Vagina (tissue), 2 donors: ENCODE measurements at regions not wholly inside any gene's neighbourhood (a gene's known extent, or its start where the extent isn't known, plus 50 kb on each side); places are given as distances from the start of the nearest gene placed in this dataset.

Experiments
- DNase-seq, 2 donors: peaks; one replicate each; pipeline ENCODE4 v3.0.0-alpha.2; 2017; ENCODE audit errors: extremely low spot score in 2 of 2
- H3K27ac ChIP-seq: fragments of 200-600 bp; sonication (generic); one replicate; pipeline ENCODE4 v1.5.1; 2019
- H3K27me3 ChIP-seq: fragments of 200-600 bp; sonication (generic); one replicate; pipeline ENCODE4 v1.5.1; 2019
- H3K36me3 ChIP-seq, 2 donors: fragments of 200-600 bp; sonication (generic); one replicate each; pipeline ENCODE4 v1.5.1; 2017 to 2019
- H3K4me1 ChIP-seq: fragments of 200-600 bp; sonication (generic); one replicate; pipeline ENCODE4 v1.5.1; 2019
- H3K4me3 ChIP-seq, 2 donors: fragments of 200-600 bp; sonication (generic); 1 replicate in 1 of 2; 2 replicates in 1 of 2; pipeline ENCODE4 v1.5.1; 2016 to 2019
- H3K9me3 ChIP-seq: fragments of 200-600 bp; sonication (generic); one replicate; pipeline ENCODE4 v1.5.1; 2019
- POLR2A ChIP-seq, 2 donors: fragments of 450-650 bp; IDR thresholded peaks; one replicate each; pipeline ENCODE4 v1.6.1; 2017; ENCODE audit warnings: antibody characterized with exemption in 2 of 2, mild to moderate bottlenecking in 2 of 2, moderate library complexity in 2 of 2
- POLR2AphosphoS5 ChIP-seq, 2 donors: sonication (generic); formaldehyde crosslinking; IDR thresholded peaks; one replicate each; pipeline ENCODE4 v1.9.0; 2017; ENCODE audit warnings: antibody characterized with exemption in 2 of 2, mild to moderate bottlenecking in 2 of 2, low read depth in 1 of 2; ENCODE audit not compliant: insufficient read depth in 1 of 2
- intact Hi-C: fragments of 100-400 bp; cut with DNase I; formaldehyde crosslinking; loops from one replicate; pipeline ENCODE4 v1.15.1; 2023
- TF ChIP-seq, protein P1 (sequence below), 3 experiments: fragments of 450-650 bp in 2 of 3; fragments of 200-600 bp in 1 of 3; sonication (generic) in 1 of 3; IDR thresholded peaks; one replicate each; pipeline ENCODE4 v1.5.1; 2017 to 2019; ENCODE audit warnings: antibody characterized with exemption in 3 of 3, mild to moderate bottlenecking in 2 of 3, moderate library complexity in 2 of 3

DNA sequence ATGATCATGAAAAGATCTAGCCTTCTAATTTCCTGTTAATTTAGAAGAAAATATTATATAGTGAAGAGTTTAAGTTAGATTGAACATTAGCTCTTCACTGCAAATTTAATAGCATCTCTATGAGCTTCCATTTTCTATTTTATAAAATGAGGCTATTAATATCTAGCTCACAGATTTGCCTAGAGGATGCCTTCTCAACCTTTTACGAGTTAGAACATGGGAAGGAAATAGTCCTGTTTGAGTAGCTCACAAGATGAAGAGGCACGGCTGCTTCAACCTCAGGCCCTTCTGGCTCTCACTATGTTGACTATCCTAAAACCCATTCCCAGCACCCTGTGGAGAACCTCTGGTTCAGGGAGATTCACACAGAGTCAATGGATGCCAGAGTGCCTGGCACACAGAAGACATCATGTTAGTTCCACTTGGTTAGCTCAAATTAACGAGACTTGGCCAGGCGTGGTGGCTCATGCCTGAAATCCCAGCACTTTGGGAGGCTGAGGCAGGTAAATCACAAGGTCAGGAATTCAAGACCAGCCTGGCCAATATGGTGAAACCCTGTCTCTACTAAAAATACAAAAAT lies 97.9 kb upstream of the GUCY1A1 start:
- Histone ChIP-seq H3K36me3 (no peaks in the 10 kb centered on the region), H3K27me3 (no peaks in the 10 kb centered on the region), H3K4me3 (no peak overlapping the region), H3K27ac (no peak overlapping the region), H3K9me3 (no peaks in the 10 kb centered on the region), H3K4me1 (no peaks in the 10 kb centered on the region)
- no peak for TF ChIP-seq POLR2A (IDR thresholded peaks at IDR 0.05)
- TF ChIP-seq, protein P1, sequence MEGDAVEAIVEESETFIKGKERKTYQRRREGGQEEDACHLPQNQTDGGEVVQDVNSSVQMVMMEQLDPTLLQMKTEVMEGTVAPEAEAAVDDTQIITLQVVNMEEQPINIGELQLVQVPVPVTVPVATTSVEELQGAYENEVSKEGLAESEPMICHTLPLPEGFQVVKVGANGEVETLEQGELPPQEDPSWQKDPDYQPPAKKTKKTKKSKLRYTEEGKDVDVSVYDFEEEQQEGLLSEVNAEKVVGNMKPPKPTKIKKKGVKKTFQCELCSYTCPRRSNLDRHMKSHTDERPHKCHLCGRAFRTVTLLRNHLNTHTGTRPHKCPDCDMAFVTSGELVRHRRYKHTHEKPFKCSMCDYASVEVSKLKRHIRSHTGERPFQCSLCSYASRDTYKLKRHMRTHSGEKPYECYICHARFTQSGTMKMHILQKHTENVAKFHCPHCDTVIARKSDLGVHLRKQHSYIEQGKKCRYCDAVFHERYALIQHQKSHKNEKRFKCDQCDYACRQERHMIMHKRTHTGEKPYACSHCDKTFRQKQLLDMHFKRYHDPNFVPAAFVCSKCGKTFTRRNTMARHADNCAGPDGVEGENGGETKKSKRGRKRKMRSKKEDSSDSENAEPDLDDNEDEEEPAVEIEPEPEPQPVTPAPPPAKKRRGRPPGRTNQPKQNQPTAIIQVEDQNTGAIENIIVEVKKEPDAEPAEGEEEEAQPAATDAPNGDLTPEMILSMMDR (IDR thresholded peaks at IDR 0.05), result no peak
- TF ChIP-seq POLR2AphosphoS5 (IDR thresholded peaks at IDR 0.05; ENCODE audit: insufficient read depth in 1 of 2, low read depth in 1 of 2), result no peak
- DNase-seq, result no peak
- intact Hi-C loops, result no loop called here

DNA sequence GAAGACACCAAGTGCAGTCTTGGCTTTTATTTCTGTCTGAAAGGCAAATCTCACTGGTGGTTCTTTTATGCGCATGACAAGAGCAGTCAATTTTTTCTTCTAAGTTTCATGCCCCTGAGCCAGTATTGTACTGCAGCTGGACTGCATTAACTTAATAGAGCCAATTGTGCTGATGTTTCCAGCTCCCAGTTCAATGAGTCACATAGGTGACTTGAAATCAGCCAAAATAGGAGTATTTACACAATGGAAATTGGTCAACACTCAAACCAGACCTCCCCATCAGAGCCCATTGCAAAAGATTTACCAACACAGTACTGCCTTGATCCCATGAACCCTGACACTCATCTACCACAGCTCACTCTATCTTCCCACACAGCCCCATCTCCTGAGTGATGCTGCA lies 100.3 kb upstream of the GUCY1A1 start:
- no peak overlapping the region for H3K27ac ChIP-seq
- no peak for TF ChIP-seq POLR2AphosphoS5 (IDR thresholded peaks at IDR 0.05; ENCODE audit: insufficient read depth in 1 of 2, low read depth in 1 of 2)
- TF ChIP-seq POLR2A (IDR thresholded peaks at IDR 0.05), result no peak
- TF ChIP-seq, protein P1 (IDR thresholded peaks at IDR 0.05), result no peak
- intact Hi-C loops, result no loop called here
- no peak for DNase-seq
- no peaks in the 10 kb centered on the region for H3K36me3 ChIP-seq
- no peaks in the 10 kb centered on the region for H3K27me3 ChIP-seq
- no peaks in the 10 kb centered on the region for H3K9me3 ChIP-seq
- no peak overlapping the region for H3K4me3 ChIP-seq
- H3K4me1 ChIP-seq, result no peaks in the 10 kb centered on the region

DNA sequence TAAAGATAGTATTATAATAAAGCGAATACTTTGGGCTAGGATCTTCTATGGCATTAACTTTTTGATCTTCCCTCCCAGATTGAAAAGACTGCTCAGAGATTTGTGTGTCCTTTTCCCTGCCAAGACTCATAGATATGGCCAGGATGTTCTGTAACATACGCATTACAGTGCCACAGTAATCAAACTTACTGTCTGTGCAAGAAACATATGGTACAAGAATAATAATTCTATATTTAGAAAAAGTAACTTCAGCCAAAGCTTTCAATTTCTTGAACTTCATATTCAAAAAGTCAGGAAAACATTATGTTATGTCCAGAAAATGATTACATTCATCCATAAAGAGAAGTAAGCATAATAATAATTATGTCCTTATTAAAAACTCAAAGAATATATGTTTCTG lies 100.9 kb upstream of the GUCY1A1 start:
- Histone ChIP-seq H3K9me3 (no peaks in the 10 kb centered on the region), H3K27ac (no peak overlapping the region), H3K4me1 (no peaks in the 10 kb centered on the region), H3K27me3 (no peaks in the 10 kb centered on the region), H3K4me3 (no peak overlapping the region), H3K36me3 (no peaks in the 10 kb centered on the region)
- TF ChIP-seq POLR2A (IDR thresholded peaks at IDR 0.05) (no peak), POLR2AphosphoS5 (IDR thresholded peaks at IDR 0.05; ENCODE audit: insufficient read depth in 1 of 2, low read depth in 1 of 2) (no peak)
- TF ChIP-seq, protein P1 (IDR thresholded peaks at IDR 0.05), result no peak
- no peak for DNase-seq
- intact Hi-C loops, result no loop called here

DNA sequence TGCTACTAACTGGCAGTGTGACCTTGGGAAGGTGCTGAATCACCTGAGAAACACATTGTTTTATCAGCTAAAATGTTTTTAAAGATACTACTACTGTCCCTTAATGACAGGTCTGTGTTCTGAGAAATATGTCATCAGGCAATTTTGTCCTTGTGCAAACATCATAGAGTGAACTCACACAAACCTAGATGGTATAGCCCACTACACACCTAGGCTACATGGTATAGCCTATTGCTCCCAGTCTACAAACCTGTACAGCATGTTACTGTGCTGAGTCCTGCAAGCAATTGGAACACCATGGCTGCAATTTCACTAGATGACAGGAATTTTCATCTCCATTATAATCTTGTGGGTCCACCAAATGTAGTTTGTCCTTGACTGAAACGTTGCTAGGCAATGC lies 101.3 kb upstream of the GUCY1A1 start:
- H3K9me3 ChIP-seq, result no peaks in the 10 kb centered on the region

DNA sequence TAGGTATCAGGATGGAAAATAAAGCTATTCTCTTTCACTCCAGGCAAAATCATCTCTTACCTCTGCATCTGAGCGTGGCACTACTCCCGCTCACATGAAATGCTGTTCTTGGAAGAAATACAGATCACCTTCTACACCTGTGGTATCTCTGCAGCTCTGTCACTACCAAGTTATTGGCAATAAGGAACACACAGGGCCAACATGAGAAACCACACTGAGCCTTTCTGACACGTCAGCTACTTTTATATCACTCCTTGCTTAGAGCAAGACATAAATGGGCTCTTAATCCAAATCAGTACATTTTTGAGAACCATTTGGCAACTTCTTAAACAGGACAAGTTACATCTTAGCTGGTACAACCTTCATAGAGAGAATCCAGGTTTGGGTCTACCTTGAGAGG lies 101.8 kb upstream of the GUCY1A1 start:
- no peaks in the 10 kb centered on the region for H3K27me3 ChIP-seq
- H3K9me3 ChIP-seq, result no peaks in the 10 kb centered on the region
- no peaks in the 10 kb centered on the region for H3K4me1 ChIP-seq
- H3K4me3 ChIP-seq, result no peak overlapping the region
- intact Hi-C loops, result no loop called here
- TF ChIP-seq, protein P1 (IDR thresholded peaks at IDR 0.05), result no peak
- no peak for TF ChIP-seq POLR2A (IDR thresholded peaks at IDR 0.05)
- no peak for TF ChIP-seq POLR2AphosphoS5 (IDR thresholded peaks at IDR 0.05; ENCODE audit: insufficient read depth in 1 of 2, low read depth in 1 of 2)
- no peaks in the 10 kb centered on the region for H3K36me3 ChIP-seq
- no peak for DNase-seq
- no peak overlapping the region for H3K27ac ChIP-seq

More for the DNA sequence above, 101.3 kb upstream of the GUCY1A1 start:
- H3K4me1 ChIP-seq, result no peaks in the 10 kb centered on the region
- no peak overlapping the region for H3K4me3 ChIP-seq
- H3K36me3 ChIP-seq, result no peaks in the 10 kb centered on the region
- H3K27ac ChIP-seq, result no peak overlapping the region
- TF ChIP-seq POLR2A (IDR thresholded peaks at IDR 0.05) (no peak), POLR2AphosphoS5 (IDR thresholded peaks at IDR 0.05; ENCODE audit: insufficient read depth in 1 of 2, low read depth in 1 of 2) (no peak)
- TF ChIP-seq, protein P1 (IDR thresholded peaks at IDR 0.05), result no peak
- no peak for DNase-seq
- intact Hi-C loops, result no loop called here
- H3K27me3 ChIP-seq, result no peaks in the 10 kb centered on the region
